LNCAP (cell line): ENCODE measurements at regions not wholly inside any gene's neighbourhood (a gene's known extent, or its start where the extent isn't known, plus 50 kb on each side); places are given as distances from the start of the nearest gene placed in this dataset.

ENCODE experiments used
- TF ChIP-seq, protein P1 (sequence below): fragments of 450-650 bp; IDR thresholded peaks from 2 replicates; pipeline ENCODE4 v1.5.1; 2017; ENCODE audit warnings: mild to moderate bottlenecking

DNA sequence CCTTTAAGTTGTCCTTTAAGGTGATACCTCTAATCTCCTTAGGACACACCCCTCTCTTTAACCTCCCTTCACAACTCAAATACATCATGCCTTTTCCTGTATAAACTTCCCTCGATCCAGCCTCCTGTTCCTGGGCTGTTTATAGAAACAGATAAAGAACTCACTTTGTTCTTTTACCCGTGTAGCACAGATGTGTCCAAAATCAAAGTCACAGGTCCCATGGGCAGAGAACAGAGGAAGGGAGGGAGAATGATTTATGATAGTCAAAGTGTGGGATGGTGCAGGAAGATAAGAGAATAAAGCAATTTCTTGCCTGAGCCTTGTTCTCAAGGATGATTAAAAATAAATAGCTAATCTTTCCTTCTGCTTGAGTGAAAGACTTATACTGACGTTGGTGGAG lies 50.3 kb upstream of the CABCOCO1 start:
- TF ChIP-seq, protein P1, sequence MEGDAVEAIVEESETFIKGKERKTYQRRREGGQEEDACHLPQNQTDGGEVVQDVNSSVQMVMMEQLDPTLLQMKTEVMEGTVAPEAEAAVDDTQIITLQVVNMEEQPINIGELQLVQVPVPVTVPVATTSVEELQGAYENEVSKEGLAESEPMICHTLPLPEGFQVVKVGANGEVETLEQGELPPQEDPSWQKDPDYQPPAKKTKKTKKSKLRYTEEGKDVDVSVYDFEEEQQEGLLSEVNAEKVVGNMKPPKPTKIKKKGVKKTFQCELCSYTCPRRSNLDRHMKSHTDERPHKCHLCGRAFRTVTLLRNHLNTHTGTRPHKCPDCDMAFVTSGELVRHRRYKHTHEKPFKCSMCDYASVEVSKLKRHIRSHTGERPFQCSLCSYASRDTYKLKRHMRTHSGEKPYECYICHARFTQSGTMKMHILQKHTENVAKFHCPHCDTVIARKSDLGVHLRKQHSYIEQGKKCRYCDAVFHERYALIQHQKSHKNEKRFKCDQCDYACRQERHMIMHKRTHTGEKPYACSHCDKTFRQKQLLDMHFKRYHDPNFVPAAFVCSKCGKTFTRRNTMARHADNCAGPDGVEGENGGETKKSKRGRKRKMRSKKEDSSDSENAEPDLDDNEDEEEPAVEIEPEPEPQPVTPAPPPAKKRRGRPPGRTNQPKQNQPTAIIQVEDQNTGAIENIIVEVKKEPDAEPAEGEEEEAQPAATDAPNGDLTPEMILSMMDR = no peak

DNA sequence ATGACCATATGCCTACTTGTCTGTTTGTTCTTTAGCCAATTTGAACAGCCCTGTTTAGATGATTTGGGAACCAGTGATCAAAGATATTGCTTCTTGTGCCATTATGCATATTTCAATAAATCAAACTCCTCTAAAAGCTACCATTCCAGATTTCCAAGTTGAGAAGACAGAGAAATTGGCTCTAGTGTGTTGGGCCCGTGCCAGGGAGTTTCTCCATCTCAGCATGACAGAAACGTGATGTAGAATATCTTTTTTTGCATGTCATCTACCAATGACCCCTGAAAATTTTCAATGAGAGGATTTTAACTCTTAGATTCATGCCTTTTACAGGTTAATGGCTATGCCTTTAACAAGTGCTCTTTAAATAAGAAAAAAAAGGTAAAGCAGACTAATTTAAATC lies 50.7 kb upstream of the CABCOCO1 start:
- TF ChIP-seq, protein P1 = no peak

DNA sequence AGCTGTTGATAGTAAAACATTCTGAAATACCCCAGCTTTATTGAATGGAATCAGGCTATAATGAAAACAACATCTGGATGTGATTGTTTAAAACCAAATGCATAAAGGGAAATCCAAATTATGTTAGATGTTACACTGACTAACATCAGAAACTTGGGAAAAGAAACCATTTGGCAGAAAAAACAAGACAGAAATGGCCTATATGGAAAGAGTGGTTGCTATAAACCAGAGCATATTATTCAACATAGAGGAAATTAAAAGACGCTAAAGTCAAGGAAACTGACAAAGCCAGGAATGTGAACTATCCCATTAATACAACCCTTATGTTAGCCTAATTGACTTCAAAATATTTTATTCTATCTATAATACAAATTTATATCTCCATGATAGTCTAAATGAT lies 53.0 kb upstream of the CABCOCO1 start:
- TF ChIP-seq, protein P1 = no peak

DNA sequence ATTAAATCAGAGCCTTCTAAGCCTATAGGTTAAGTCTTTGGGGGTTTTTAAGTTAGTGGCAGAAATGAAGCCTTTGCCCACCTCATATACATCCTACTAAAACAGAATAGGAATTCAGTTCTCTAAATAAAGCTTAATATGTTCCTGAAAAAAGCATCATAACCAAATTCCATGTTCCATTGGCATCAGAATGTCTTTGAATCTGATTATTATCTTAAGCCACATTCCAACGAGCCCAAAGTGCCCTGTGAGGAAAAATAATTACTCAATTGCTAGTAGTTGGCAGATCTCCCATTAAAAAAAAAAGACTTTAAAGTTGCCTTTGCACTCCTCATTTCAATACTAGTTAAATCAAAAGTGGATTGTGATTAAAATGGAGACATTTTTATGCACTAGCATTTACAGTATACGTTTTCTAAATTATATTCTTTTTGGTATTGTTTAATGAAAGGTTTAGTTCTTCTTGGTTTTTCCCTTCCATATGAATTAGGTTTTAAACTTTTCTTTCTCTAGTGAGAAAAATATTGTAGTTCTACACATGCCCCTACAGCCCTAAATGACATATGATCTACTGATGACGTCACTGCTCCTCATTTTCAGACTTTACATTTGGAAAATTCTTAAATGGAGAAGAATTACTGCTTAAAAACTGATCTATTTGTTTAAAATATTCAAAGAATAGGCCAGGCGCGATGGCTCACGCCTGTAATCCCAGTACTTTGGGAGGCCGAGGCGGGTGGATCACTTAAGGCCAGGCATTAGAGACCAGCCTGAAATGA lies 54.3 kb upstream of the CABCOCO1 start:
- TF ChIP-seq, protein P1 = no peak

DNA sequence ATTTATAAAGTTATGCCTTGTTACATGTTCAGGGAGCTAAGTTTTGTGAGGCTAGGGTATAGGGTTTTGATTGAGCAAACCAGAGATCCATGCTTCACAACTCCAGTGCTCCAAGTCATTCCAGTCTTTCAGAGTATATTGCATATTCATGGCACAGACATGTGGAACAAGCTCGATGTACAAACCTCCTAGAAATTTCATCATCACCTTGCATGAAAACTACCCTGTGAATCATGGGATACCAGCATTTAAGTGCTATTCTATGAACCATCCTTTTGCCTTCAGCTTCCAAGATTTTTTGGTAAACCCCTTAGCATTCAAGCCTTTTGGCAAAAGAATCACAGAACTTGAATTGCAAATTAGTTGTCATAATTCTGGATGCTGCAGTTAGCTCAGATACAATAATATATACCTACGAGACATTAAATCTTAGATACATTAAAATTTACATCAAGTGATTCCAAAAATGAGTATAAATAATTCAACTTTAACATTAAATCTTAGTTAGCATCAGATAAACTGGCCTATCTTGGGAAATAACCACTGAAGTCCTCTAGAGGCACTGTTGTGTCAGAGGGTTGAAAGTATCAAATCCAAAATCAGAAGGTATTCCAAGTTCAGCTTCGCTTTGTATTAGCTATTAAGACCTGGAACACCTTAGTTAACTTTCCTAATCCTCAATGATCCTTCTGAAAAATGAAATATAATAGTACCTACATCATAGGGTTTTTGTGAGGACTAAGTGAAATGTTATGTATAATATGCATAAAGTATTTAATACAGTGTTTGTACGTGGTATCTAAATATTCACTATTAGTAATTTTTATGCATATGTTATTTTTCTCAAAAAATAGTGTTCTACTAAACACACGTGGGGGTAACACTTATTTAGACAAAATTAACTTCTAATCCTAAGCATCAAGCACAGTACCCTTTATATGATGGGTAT lies 55.5 kb upstream of the CABCOCO1 start:
- TF ChIP-seq, protein P1 = peak; percentile 79

DNA sequence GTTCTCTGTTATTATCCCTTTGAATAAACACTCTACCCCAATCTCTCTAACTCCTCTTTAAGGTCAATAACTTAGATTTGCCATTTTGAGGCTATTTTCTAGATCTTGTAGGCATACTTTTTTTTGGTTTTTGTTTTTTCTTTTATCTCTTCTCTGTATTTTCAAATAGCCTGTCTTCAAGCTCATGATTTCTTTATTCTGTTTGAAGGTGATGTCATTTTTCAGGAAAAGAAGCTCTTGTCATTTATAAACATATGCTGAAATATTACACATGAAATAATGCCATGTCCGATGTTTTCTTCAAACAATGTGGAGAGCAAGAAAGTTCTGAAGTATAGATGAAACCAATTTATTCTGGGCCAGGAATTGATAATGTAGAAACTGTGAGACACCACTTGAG lies 57.5 kb upstream of the CABCOCO1 start:
- TF ChIP-seq, protein P1 = no peak

DNA sequence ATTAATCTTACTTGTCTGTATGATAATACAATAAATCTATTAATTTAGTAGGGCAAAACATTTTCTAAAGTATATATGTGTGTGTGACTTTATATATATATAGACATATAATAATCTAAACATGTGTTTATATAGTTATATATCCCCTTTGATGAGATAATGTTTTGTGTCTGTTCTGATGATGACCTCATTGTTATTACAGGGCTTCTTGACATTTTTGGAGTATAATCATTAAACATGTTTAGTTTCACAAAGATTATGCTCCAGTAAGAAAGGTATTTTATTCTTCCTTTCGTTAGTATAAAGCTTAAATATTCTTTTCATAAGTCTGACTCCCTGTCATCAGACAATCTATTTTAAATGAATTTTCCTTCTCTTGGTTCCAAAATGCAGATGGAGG lies 62.3 kb upstream of the CABCOCO1 start:
- TF ChIP-seq, protein P1 = no peak
